IMR-90 (cell line): ENCODE measurements at regions not wholly inside any gene's neighbourhood (a gene's known extent, or its start where the extent isn't known, plus 50 kb on each side); places are given as distances from the start of the nearest gene placed in this dataset.

Experiments used
- ATAC-seq: fragments of 200-7000 bp; cut with Tn5 transposase; 2 replicates; pipeline ENCODE4 v1.9.1; 2020; ENCODE audit warnings: low read depth, mild to moderate bottlenecking, moderate library complexity
- BruUV-seq: library from RNA; stranded (reverse); fragments of 400-500 nt; replicated peaks from 2 replicates; lab custom pipeline; 2021; lab: Mats Ljungman, UMichigan
- CTCF ChIA-PET: fragments of 300-600 bp; formaldehyde crosslinking; extraction: SDS; loops from one replicate; lab custom pipeline; 2021; ENCODE audit warnings: antibody characterized with exemption; lab: Yijun Ruan, JAX
- POLR2A ChIA-PET: fragments of 300-600 bp; sonication (Branson Sonifier 250); formaldehyde crosslinking; loops from one replicate; lab custom pipeline; 2022; ENCODE audit warnings: antibody characterized with exemption; ENCODE audit not compliant: unreplicated experiment; lab: Charles Lee
- DNase-seq: peaks from one replicate; pipeline ENCODE4 v3.0.0; 2013
- H2AFZ ChIP-seq: replicated peaks from 2 replicates; pipeline ENCODE3; 2013; ENCODE audit warnings: low read length, mild to moderate bottlenecking; ENCODE audit not compliant: poor library complexity
- H2AK5ac ChIP-seq: 2 replicates; pipeline ENCODE4 v1.6.1; 2013; ENCODE audit warnings: low read depth, low read length, inconsistent platforms
- H2AK9ac ChIP-seq: replicated peaks from 2 replicates; pipeline ENCODE3; 2013; ENCODE audit warnings: mild to moderate bottlenecking, low read depth, low read length, moderate library complexity; ENCODE audit not compliant: poor library complexity
- H2BK120ac ChIP-seq: 2 replicates; pipeline ENCODE4 v1.6.1; 2013; ENCODE audit warnings: low read depth, low read length, inconsistent platforms
- H2BK15ac ChIP-seq: 3 replicates; pipeline ENCODE4 v1.6.1; 2013; ENCODE audit warnings: low read depth, low read length, inconsistent platforms
- H2BK20ac ChIP-seq: 2 replicates; pipeline ENCODE4 v1.6.1; 2013; ENCODE audit warnings: low read depth, mild to moderate bottlenecking, inconsistent platforms, low read length, moderate library complexity
- H2BK5ac ChIP-seq: 2 replicates; pipeline ENCODE4 v1.6.1; 2013; ENCODE audit warnings: mild to moderate bottlenecking, low read depth, low read length, inconsistent platforms; ENCODE audit not compliant: poor library complexity, severe bottlenecking
- H3K14ac ChIP-seq: replicated peaks from 2 replicates; pipeline ENCODE4 v1.6.1; 2013; ENCODE audit warnings: low read depth, low read length, inconsistent platforms
- H3K18ac ChIP-seq: 2 replicates; pipeline ENCODE4 v1.6.1; 2013; ENCODE audit warnings: low read depth, low read length, control low read depth
- H3K23ac ChIP-seq: 2 replicates; pipeline ENCODE4 v1.6.1; 2013; ENCODE audit warnings: low read depth, low read length, inconsistent platforms
- H3K27ac ChIP-seq: 2 replicates; pipeline ENCODE4 v1.5.1; 2013; ENCODE audit warnings: mild to moderate bottlenecking, control low read depth, low read length; ENCODE audit not compliant: insufficient read depth
- H3K27me3 ChIP-seq: 2 replicates; pipeline ENCODE4 v1.6.1; 2013; ENCODE audit warnings: low read length; ENCODE audit not compliant: control insufficient read depth, insufficient read depth
- H3K36me3 ChIP-seq: 2 replicates; pipeline ENCODE4 v1.6.1; 2013; ENCODE audit warnings: low read length, mixed read lengths; ENCODE audit not compliant: control insufficient read depth, insufficient read depth
- H3K4ac ChIP-seq: 2 replicates; pipeline ENCODE4 v1.6.1; 2013; ENCODE audit warnings: low read depth, low read length, inconsistent platforms
- H3K4me1 ChIP-seq: 2 replicates; pipeline ENCODE4 v1.6.1; 2013; ENCODE audit warnings: low read length, mixed read lengths; ENCODE audit not compliant: control insufficient read depth, insufficient read depth
- H3K4me2 ChIP-seq: 2 replicates; pipeline ENCODE4 v1.6.1; 2013; ENCODE audit warnings: low read depth, mild to moderate bottlenecking, control low read depth, low read length, moderate library complexity
- H3K4me3 ChIP-seq: 2 replicates; pipeline ENCODE4 v1.5.1; 2013; ENCODE audit warnings: low read depth, mild to moderate bottlenecking, control low read depth, low read length, moderate library complexity; ENCODE audit not compliant: insufficient read depth
- H3K56ac ChIP-seq: 2 replicates; pipeline ENCODE4 v1.6.1; 2013; ENCODE audit warnings: low read length, inconsistent platforms; ENCODE audit not compliant: insufficient read depth; ENCODE audit errors: extremely low read depth
- H3K79me1 ChIP-seq, 2 experiments: 2 replicates each; pipeline ENCODE4 v1.6.1; 2013; ENCODE audit warnings: low read length in 2 of 2, inconsistent platforms in 1 of 2, low read depth in 1 of 2
- H3K9ac ChIP-seq: 2 replicates; pipeline ENCODE4 v1.6.1; 2013; ENCODE audit warnings: low read depth, low read length, control low read depth
- H3K9me1 ChIP-seq: 2 replicates; pipeline ENCODE4 v1.6.1; 2013; ENCODE audit warnings: low read length, inconsistent platforms; ENCODE audit not compliant: insufficient read depth
- H3K9me3 ChIP-seq: 2 replicates; pipeline ENCODE4 v1.6.1; 2013; ENCODE audit warnings: low read length; ENCODE audit not compliant: control insufficient read depth, insufficient read depth
- H4K20me1 ChIP-seq: 2 replicates; pipeline ENCODE4 v1.6.1; 2013; ENCODE audit warnings: low read length, inconsistent platforms; ENCODE audit not compliant: insufficient read depth
- H4K5ac ChIP-seq: 2 replicates; pipeline ENCODE4 v1.6.1; 2013; ENCODE audit warnings: mild to moderate bottlenecking, low read depth, low read length, control low read depth
- H4K8ac ChIP-seq, 2 experiments: 2 replicates each; pipeline ENCODE4 v1.6.1; 2013; ENCODE audit warnings: low read depth in 2 of 2, low read length in 2 of 2, control low read depth in 1 of 2, inconsistent platforms in 1 of 2
- H4K91ac ChIP-seq: 2 replicates; pipeline ENCODE4 v1.6.1; 2013; ENCODE audit warnings: low read depth, low read length, inconsistent platforms; ENCODE audit not compliant: insufficient read depth
- CTCF ChIP-seq: conservative IDR thresholded peaks from 2 replicates; pipeline ENCODE4 v1.5.1; 2012; ENCODE audit warnings: mild to moderate bottlenecking, low read depth, low read length, improper control_type of control experiment
- SMC3 ChIP-seq: fragments of 150-350 bp; IDR thresholded peaks from 2 replicates; pipeline ENCODE4 v1.6.1; 2016; ENCODE audit warnings: low read depth, mild to moderate bottlenecking, antibody characterized with exemption, low read length, moderate library complexity
- WGBS, 2 experiments: methylation state at CpG; one replicate each; pipeline versions ENCODE4 v1.1.5 to v1.1.7; 2013; ENCODE audit warnings: missing lambda C conversion rate in 2 of 2; ENCODE audit not compliant: insufficient read length in 1 of 2; ENCODE audit errors: extremely low coverage in 2 of 2; 5-methylcytosine and 5-hydroxymethylcytosine counted together
- dilution Hi-C: fragments of 300-500 bp; cut with HindIII; formaldehyde crosslinking; loops from one replicate; pipeline ENCODE4 v1.14.3; 2018; ENCODE audit warnings: low sequenced_read_pairs; ENCODE audit not compliant: unreplicated experiment
- in situ Hi-C: fragments of 300-500 bp; cut with MboI; formaldehyde crosslinking; loops from 3 replicates; pipeline ENCODE4 v1.14.3; 2019; ENCODE audit warnings: low sequenced_read_pairs, inconsistent platforms, mixed read lengths
- intact Hi-C: fragments of 100-400 bp; cut with micrococcal nuclease; formaldehyde crosslinking; loops from 2 replicates; pipeline ENCODE4 v1.10.0; 2022

GRCh38 chr5:74279244-74279643 is 361.3 kb downstream of the ENC1 start:
- Histone ChIP-seq H3K79me1 (no peaks in the 10 kb centered on the region), H4K20me1 (no peaks in the 10 kb centered on the region), H3K9me1 (no peaks in the 10 kb centered on the region), H2AFZ (no peak overlapping the region), H3K4ac (no peak overlapping the region), H4K5ac (no peak overlapping the region), H2BK15ac (no peak overlapping the region), H3K36me3 (no peaks in the 10 kb centered on the region), H2AK5ac (no peak overlapping the region), H2BK120ac (no peak overlapping the region), H3K4me1 (no peaks in the 10 kb centered on the region), H3K9ac (no peak overlapping the region), H3K4me2 (no peak overlapping the region), H4K91ac (no peak overlapping the region), H3K14ac (no peak overlapping the region), H3K18ac (no peak overlapping the region), H4K8ac (no peak overlapping the region), H3K4me3 (no peak overlapping the region), H3K23ac (no peak overlapping the region), H2BK20ac (no peak overlapping the region), H2BK5ac (no peak overlapping the region), H2AK9ac (no peak overlapping the region), H3K27ac (no peak overlapping the region), H3K56ac (no peak overlapping the region), H3K27me3 (peaks cover 5% of the 10 kb centered on the region), H3K9me3 (no peaks in the 10 kb centered on the region)
- no peak for DNase-seq
- no CpG with 5 or more reads among the region's 1 CpG for WGBS, 2 experiments
- dilution Hi-C loops: no loop called here
- in situ Hi-C loops: no loop called here
- TF ChIP-seq CTCF (no peak), SMC3 (no peak)
- ATAC-seq: no peak
- ChIA-PET CTCF (no interaction called here), POLR2A (no interaction called here)
- intact Hi-C loops: no loop called here
- no TSS peak for BruUV-seq
